SH-SY5Y (cell line): ENCODE measurements at regions not wholly inside any gene's neighbourhood (a gene's known extent, or its start where the extent isn't known, plus 50 kb on each side); places are given as distances from the start of the nearest gene placed in this dataset.

Source experiments
- GATA2 ChIP-seq: IDR thresholded peaks from 2 replicates; pipeline ENCODE4 v1.6.1; 2011; ENCODE audit warnings: mild to moderate bottlenecking, low read depth, low read length
- GATA3 ChIP-seq: IDR thresholded peaks from 2 replicates; pipeline ENCODE4 v1.6.1; 2011; ENCODE audit warnings: low read depth, mild to moderate bottlenecking, low read length, moderate library complexity

GRCh38 chr10:29882766-29883165, 176.6 kb downstream of the JCAD start:
- TF ChIP-seq GATA2 (no peak), GATA3 (no peak)
